Body of pancreas (tissue), 4 donors: ENCODE measurements at regions not wholly inside any gene's neighbourhood (a gene's known extent, or its start where the extent isn't known, plus 50 kb on each side); places are given as distances from the start of the nearest gene placed in this dataset.

Experiments
- ATAC-seq: fragments of 150-250 bp; one replicate; pipeline ENCODE4 v1.9.1; 2016
- DNase-seq, 4 donors: peaks; one replicate each; pipeline ENCODE4 v3.0.0-alpha.2; 2019
- H3K27ac ChIP-seq, 4 donors: fragments of 200-600 bp; sonication (generic); 1 replicate in 3 of 4; 2 replicates in 1 of 4; pipeline versions ENCODE4 v1.5.1 to v1.6.1; 2016 to 2019; ENCODE audit warnings: mild to moderate bottlenecking in 1 of 4, mixed read lengths in 1 of 4, moderate library complexity in 1 of 4
- H3K27me3 ChIP-seq, 2 donors: fragments of 200-600 bp; sonication (generic); one replicate each; pipeline ENCODE4 v1.6.0; 2016; ENCODE audit warnings: mild to moderate bottlenecking in 1 of 2
- H3K36me3 ChIP-seq, 2 donors: fragments of 200-600 bp; sonication (generic); replicated peaks in 1 of 2; 2 replicates each; pipeline ENCODE4 v1.5.1; 2016; ENCODE audit warnings: low read depth in 2 of 2; ENCODE audit not compliant: insufficient read depth in 1 of 2
- H3K4me1 ChIP-seq: fragments of 200-600 bp; sonication (generic); one replicate; pipeline ENCODE4 v1.6.0; 2016
- H3K4me3 ChIP-seq, 2 donors: fragments of 200-600 bp; sonication (generic); 1 replicate in 1 of 2; 2 replicates in 1 of 2; pipeline ENCODE4 v1.5.1; 2016 to 2019
- H3K9me3 ChIP-seq, 3 donors: fragments of 200-600 bp; sonication (generic); 1 replicate in 2 of 3; 2 replicates in 1 of 3; pipeline ENCODE4 v1.5.1; 2016
- POLR2A ChIP-seq, 3 donors: fragments of 450-650 bp; IDR thresholded peaks; one replicate each; pipeline ENCODE4 v1.6.1; 2016; ENCODE audit warnings: antibody characterized with exemption in 3 of 3, mild to moderate bottlenecking in 2 of 3
- WGBS, 2 donors: methylation state at CpG; one replicate each; pipeline ENCODE4 v1.1.5; 2017; 5-methylcytosine and 5-hydroxymethylcytosine counted together
- intact Hi-C: fragments of 100-400 bp; cut with DNase I; formaldehyde crosslinking; loops from one replicate; pipeline ENCODE4 v1.15.1; 2023
- TF ChIP-seq, protein P1 (sequence below), 7 experiments: fragments of 450-650 bp in 4 of 7; fragments of 200-600 bp in 3 of 7; sonication (generic) in 3 of 7; IDR thresholded peaks; one replicate each; pipeline ENCODE4 v1.5.1; 2016 to 2019; ENCODE audit warnings: antibody characterized with exemption in 7 of 7

DNA sequence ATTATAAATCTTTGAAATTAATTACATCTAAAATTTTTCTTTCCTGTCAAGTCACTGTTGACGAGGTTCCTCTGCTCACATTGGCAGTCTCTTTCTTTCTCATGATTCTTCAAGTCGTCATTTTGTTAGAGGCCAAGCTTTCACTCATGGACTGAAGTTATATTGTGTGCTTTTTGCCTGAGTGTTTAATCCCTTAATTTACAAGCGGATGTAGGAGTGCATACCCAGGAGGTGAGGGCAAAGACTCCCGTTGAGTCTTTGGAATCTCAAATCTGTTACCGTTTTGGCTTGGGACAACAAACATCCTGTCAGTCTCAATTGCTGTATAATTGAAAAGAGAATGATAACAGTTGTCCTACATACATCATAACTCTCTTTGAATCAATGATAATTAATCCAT is 345.0 kb downstream of the TRIML1 start:
- TF ChIP-seq, protein P1, sequence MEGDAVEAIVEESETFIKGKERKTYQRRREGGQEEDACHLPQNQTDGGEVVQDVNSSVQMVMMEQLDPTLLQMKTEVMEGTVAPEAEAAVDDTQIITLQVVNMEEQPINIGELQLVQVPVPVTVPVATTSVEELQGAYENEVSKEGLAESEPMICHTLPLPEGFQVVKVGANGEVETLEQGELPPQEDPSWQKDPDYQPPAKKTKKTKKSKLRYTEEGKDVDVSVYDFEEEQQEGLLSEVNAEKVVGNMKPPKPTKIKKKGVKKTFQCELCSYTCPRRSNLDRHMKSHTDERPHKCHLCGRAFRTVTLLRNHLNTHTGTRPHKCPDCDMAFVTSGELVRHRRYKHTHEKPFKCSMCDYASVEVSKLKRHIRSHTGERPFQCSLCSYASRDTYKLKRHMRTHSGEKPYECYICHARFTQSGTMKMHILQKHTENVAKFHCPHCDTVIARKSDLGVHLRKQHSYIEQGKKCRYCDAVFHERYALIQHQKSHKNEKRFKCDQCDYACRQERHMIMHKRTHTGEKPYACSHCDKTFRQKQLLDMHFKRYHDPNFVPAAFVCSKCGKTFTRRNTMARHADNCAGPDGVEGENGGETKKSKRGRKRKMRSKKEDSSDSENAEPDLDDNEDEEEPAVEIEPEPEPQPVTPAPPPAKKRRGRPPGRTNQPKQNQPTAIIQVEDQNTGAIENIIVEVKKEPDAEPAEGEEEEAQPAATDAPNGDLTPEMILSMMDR (IDR thresholded peaks at IDR 0.05): no peak
- TF ChIP-seq POLR2A (IDR thresholded peaks at IDR 0.05): no peak
- 50% methylated on average over 5 of the region's 5 CpGs for WGBS, 2 donors
- Histone ChIP-seq H3K27me3 (no peaks in the 10 kb centered on the region), H3K36me3 (no peaks in the 10 kb centered on the region), H3K9me3 (no peaks in the 10 kb centered on the region), H3K4me1 (no peaks in the 10 kb centered on the region), H3K27ac (no peak overlapping the region), H3K4me3 (no peak overlapping the region)
- DNase-seq: no peak
- no peak for ATAC-seq
- intact Hi-C loops: no loop called here

DNA sequence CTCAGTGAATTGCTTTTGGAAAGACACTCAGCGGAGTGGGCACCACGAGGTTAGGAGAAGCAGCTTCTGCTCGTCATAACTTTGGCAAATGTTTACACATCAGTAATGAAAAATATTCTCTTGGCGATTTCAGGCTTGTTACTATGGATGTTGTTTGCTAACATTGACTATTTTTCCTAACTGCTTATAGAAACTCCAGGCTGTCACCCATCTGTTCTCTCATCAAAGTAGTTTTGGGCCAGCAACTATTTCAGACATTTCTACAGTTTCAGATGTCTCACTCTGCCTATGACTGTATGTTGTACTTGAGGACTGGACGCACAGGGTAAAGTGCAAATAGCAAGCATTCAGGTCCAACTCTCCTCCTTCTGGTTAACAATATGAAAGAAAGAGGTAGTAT is 346.7 kb downstream of the TRIML1 start:
- no peaks in the 10 kb centered on the region for H3K36me3 ChIP-seq
- TF ChIP-seq POLR2A (IDR thresholded peaks at IDR 0.05): no peak
- TF ChIP-seq, protein P1 (IDR thresholded peaks at IDR 0.05): no peak
- 49 to 60% methylated on average over 5 of the region's 5 CpGs for WGBS, 2 donors
- no peak overlapping the region for H3K27ac ChIP-seq
- no peak for DNase-seq
- H3K27me3 ChIP-seq: no peaks in the 10 kb centered on the region
- intact Hi-C loops: no loop called here
- no peaks in the 10 kb centered on the region for H3K9me3 ChIP-seq
- no peak for ATAC-seq
- no peaks in the 10 kb centered on the region for H3K4me1 ChIP-seq
- no peak overlapping the region for H3K4me3 ChIP-seq

DNA sequence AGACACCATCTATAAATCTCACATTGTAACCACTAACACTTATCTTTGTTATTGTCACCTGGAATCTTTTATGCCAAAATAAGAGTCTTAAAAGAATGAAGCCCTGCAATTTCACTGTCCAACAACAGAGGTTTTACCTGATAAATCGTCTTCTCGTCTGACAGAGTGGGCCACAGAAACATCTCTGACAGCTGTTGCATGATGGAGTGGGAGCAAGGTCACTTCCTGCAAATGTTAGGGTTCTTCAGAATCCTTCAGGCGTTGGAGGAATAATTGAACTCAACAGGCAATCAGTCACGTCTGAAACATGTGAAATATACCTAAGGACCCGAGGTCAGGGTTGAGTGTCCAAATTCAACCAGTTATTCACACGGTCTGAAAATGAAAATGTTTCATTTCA is 353.6 kb downstream of the TRIML1 start:
- ATAC-seq: no peak
- no peaks in the 10 kb centered on the region for H3K27me3 ChIP-seq
- H3K27ac ChIP-seq: no peak overlapping the region
- no peaks in the 10 kb centered on the region for H3K36me3 ChIP-seq
- intact Hi-C loops: no loop called here
- DNase-seq: no peak
- WGBS, 2 donors: 20 to 30% methylated on average over 6 of the region's 6 CpGs
- H3K4me1 ChIP-seq: no peaks in the 10 kb centered on the region
- TF ChIP-seq, protein P1 (IDR thresholded peaks at IDR 0.05): no peak
- TF ChIP-seq POLR2A (IDR thresholded peaks at IDR 0.05): no peak
- H3K9me3 ChIP-seq: no peaks in the 10 kb centered on the region
- H3K4me3 ChIP-seq: no peak overlapping the region

- Histone ChIP-seq H3K9me3 (no peaks in the 10 kb centered on the region), H3K36me3 (no peaks in the 10 kb centered on the region), H3K27ac (no peak overlapping the region), H3K27me3 (no peaks in the 10 kb centered on the region), H3K4me3 (no peak overlapping the region), H3K4me1 (no peaks in the 10 kb centered on the region)
- ATAC-seq (no peak), DNase-seq (no peak)
- WGBS, 2 donors: 62 to 96% methylated on average over 2 of the region's 2 CpGs
- TF ChIP-seq, protein P1 (IDR thresholded peaks at IDR 0.05): no peak
- no peak for TF ChIP-seq POLR2A (IDR thresholded peaks at IDR 0.05)
- intact Hi-C loops: no loop called here
Measured at GRCh38 chr4:188495169-188495568, 355.9 kb downstream of the TRIML1 start.

GRCh38 chr4:188511431-188511830 is 372.2 kb downstream of the TRIML1 start:
- intact Hi-C loops: no loop called here
- DNase-seq (no peak), ATAC-seq (no peak)
- Histone ChIP-seq H3K4me3 (no peak overlapping the region), H3K27ac (no peak overlapping the region), H3K4me1 (no peaks in the 10 kb centered on the region), H3K9me3 (no peaks in the 10 kb centered on the region), H3K36me3 (no peaks in the 10 kb centered on the region), H3K27me3 (no peaks in the 10 kb centered on the region)
- TF ChIP-seq, protein P1 (IDR thresholded peaks at IDR 0.05): no peak
- no peak for TF ChIP-seq POLR2A (IDR thresholded peaks at IDR 0.05)
